Glutamatergic neuron (in vitro differentiated cells): ENCODE measurements at regions not wholly inside any gene's neighbourhood (a gene's known extent, or its start where the extent isn't known, plus 50 kb on each side); places are given as distances from the start of the nearest gene placed in this dataset.

Experiments used
- DNase-seq: peaks from one replicate; pipeline ENCODE4 v3.0.0; 2022
- H3K27ac Mint-ChIP-seq: one replicate; pipeline ENCODE4 v1.8.0; 2020; ENCODE audit warnings: mild to moderate bottlenecking, mixed read lengths, inconsistent platforms; ENCODE audit not compliant: unreplicated experiment
- H3K27me3 Mint-ChIP-seq: one replicate; pipeline ENCODE4 v1.8.0; 2020; ENCODE audit warnings: mild to moderate bottlenecking, moderate library complexity, mixed read lengths, inconsistent platforms; ENCODE audit not compliant: unreplicated experiment
- H3K36me3 Mint-ChIP-seq: one replicate; pipeline ENCODE4 v1.8.0; 2020; ENCODE audit warnings: mild to moderate bottlenecking, mixed read lengths, inconsistent platforms; ENCODE audit not compliant: unreplicated experiment
- H3K4me1 Mint-ChIP-seq: one replicate; pipeline ENCODE4 v1.8.0; 2020; ENCODE audit warnings: mild to moderate bottlenecking, low read depth, mixed read lengths, inconsistent platforms; ENCODE audit not compliant: unreplicated experiment
- H3K4me3 Mint-ChIP-seq: one replicate; pipeline ENCODE4 v1.8.0; 2020; ENCODE audit warnings: mild to moderate bottlenecking, mixed read lengths, inconsistent platforms; ENCODE audit not compliant: unreplicated experiment
- H3K9me3 Mint-ChIP-seq: one replicate; pipeline ENCODE4 v1.8.0; 2020; ENCODE audit warnings: mild to moderate bottlenecking, moderate library complexity, mixed read lengths, inconsistent platforms; ENCODE audit not compliant: unreplicated experiment
- CTCF ChIP-seq: fragments of 200-600 bp; sonication (generic); IDR thresholded peaks from one replicate; pipeline ENCODE4 v1.5.0; 2021; ENCODE audit not compliant: partially characterized antibody, unreplicated experiment

- H3K27ac Mint-ChIP-seq: no peak overlapping the region
- H3K36me3 Mint-ChIP-seq: no peaks in the 10 kb centered on the region
- DNase-seq: no peak
- no peaks in the 10 kb centered on the region for H3K9me3 Mint-ChIP-seq
- H3K4me3 Mint-ChIP-seq: no peak overlapping the region
- no peak for TF ChIP-seq CTCF
- no peaks in the 10 kb centered on the region for H3K27me3 Mint-ChIP-seq
- H3K4me1 Mint-ChIP-seq: peaks cover 8% of the 10 kb centered on the region
These were observed 457.6 kb upstream of the RGS6 start for GRCh38 chr14:71474301-71475265.

GRCh38 chr14:71475916-71476315, 456.3 kb upstream of the RGS6 start:
- Mint-ChIP-seq H3K4me1 (peaks cover 8% of the 10 kb centered on the region), H3K27ac (no peak overlapping the region)
- no peak for TF ChIP-seq CTCF

GRCh38 chr14:71478542-71478941, 453.7 kb upstream of the RGS6 start:
- Mint-ChIP-seq H3K9me3 (peaks cover 1% of the 10 kb centered on the region), H3K36me3 (no peaks in the 10 kb centered on the region), H3K27ac (no peak overlapping the region), H3K4me1 (peaks cover 8% of the 10 kb centered on the region), H3K4me3 (no peak overlapping the region), H3K27me3 (no peaks in the 10 kb centered on the region)
- DNase-seq: no peak
- no peak for TF ChIP-seq CTCF

More at GRCh38 chr14:71475916-71476315, 456.3 kb upstream of the RGS6 start:
- H3K4me3 Mint-ChIP-seq: no peak overlapping the region
- DNase-seq: no peak
- H3K27me3 Mint-ChIP-seq: no peaks in the 10 kb centered on the region
- no peaks in the 10 kb centered on the region for H3K9me3 Mint-ChIP-seq
- H3K36me3 Mint-ChIP-seq: no peaks in the 10 kb centered on the region

- DNase-seq: no peak
- Mint-ChIP-seq H3K27me3 (no peaks in the 10 kb centered on the region), H3K36me3 (no peaks in the 10 kb centered on the region), H3K4me3 (no peak overlapping the region), H3K4me1 (no peaks in the 10 kb centered on the region), H3K27ac (no peak overlapping the region), H3K9me3 (peaks cover 1% of the 10 kb centered on the region)
- no peak for TF ChIP-seq CTCF
These were observed 451.1 kb upstream of the RGS6 start for GRCh38 chr14:71481021-71481654.

GRCh38 chr14:71482671-71483070, 449.6 kb upstream of the RGS6 start:
- no peak for TF ChIP-seq CTCF
- no peaks in the 10 kb centered on the region for H3K4me1 Mint-ChIP-seq
- no peak for DNase-seq
- no peaks in the 10 kb centered on the region for H3K27me3 Mint-ChIP-seq
- no peak overlapping the region for H3K4me3 Mint-ChIP-seq
- H3K9me3 Mint-ChIP-seq: peaks cover 1% of the 10 kb centered on the region
- H3K27ac Mint-ChIP-seq: no peak overlapping the region
- no peaks in the 10 kb centered on the region for H3K36me3 Mint-ChIP-seq
